ENCODE measurements at regions not wholly inside any gene's neighbourhood (a gene's known extent, or its start where the extent isn't known, plus 50 kb on each side); places are given as distances from the start of the nearest gene placed in this dataset.

DNA sequence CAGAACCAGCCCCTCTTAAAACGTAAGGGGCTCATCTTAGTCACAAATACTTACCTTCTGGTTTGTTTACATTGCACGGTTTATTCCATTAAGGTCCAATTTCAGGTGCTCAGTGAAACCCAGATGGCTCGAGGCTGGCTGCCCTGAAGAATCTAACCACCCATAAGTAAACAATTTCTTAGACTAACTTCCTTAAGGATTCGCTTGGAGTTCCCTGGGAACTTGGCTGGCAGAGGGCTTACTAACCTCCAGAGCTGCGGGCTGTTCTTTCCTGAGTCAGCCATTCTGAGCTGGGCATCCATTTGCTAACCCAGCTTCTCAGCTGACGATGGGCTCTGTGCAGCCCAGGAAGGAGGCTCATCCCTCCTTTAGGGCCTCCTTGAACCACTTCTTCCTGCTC lies 262.1 kb downstream of the FGF9 start:
- TF ChIP-seq, protein P1, sequence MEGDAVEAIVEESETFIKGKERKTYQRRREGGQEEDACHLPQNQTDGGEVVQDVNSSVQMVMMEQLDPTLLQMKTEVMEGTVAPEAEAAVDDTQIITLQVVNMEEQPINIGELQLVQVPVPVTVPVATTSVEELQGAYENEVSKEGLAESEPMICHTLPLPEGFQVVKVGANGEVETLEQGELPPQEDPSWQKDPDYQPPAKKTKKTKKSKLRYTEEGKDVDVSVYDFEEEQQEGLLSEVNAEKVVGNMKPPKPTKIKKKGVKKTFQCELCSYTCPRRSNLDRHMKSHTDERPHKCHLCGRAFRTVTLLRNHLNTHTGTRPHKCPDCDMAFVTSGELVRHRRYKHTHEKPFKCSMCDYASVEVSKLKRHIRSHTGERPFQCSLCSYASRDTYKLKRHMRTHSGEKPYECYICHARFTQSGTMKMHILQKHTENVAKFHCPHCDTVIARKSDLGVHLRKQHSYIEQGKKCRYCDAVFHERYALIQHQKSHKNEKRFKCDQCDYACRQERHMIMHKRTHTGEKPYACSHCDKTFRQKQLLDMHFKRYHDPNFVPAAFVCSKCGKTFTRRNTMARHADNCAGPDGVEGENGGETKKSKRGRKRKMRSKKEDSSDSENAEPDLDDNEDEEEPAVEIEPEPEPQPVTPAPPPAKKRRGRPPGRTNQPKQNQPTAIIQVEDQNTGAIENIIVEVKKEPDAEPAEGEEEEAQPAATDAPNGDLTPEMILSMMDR (IDR thresholded peaks at IDR 0.05), result no peak
- TF ChIP-seq ZFX (IDR thresholded peaks at IDR 0.05; ENCODE audit: borderline replicate concordance), result no peak

Data from 22Rv1 (cell line).